Muscle of leg (tissue), 3 donors: ENCODE measurements at regions not wholly inside any gene's neighbourhood (a gene's known extent, or its start where the extent isn't known, plus 50 kb on each side); places are given as distances from the start of the nearest gene placed in this dataset.

Experiments
- DNase-seq: peaks from one replicate; pipeline ENCODE4 v3.0.0; 2013
- H3K27ac ChIP-seq: one replicate; pipeline ENCODE4 v1.5.1; 2013; ENCODE audit warnings: mild to moderate bottlenecking, low read length, control low read depth
- H3K27me3 ChIP-seq: one replicate; pipeline ENCODE4 v1.6.1; 2013; ENCODE audit warnings: low read length; ENCODE audit not compliant: control insufficient read depth, insufficient read depth
- H3K36me3 ChIP-seq: one replicate; pipeline ENCODE4 v1.6.1; 2013; ENCODE audit warnings: low read length; ENCODE audit not compliant: control insufficient read depth, insufficient read depth
- H3K4me1 ChIP-seq: one replicate; pipeline ENCODE4 v1.6.1; 2013; ENCODE audit warnings: low read length; ENCODE audit not compliant: control insufficient read depth, insufficient read depth
- H3K4me3 ChIP-seq: one replicate; pipeline ENCODE4 v1.5.1; 2013; ENCODE audit warnings: low read length, control low read depth
- H3K9me3 ChIP-seq: replicated peaks from 2 replicates; pipeline ENCODE4 v1.6.1; 2013; ENCODE audit warnings: low read depth, low read length; ENCODE audit not compliant: control insufficient read depth
- WGBS: methylation state at CpG from one replicate; pipeline ENCODE4 v1.1.5; 2013; ENCODE audit warnings: missing lambda C conversion rate; ENCODE audit not compliant: insufficient coverage; 5-methylcytosine and 5-hydroxymethylcytosine counted together

DNA sequence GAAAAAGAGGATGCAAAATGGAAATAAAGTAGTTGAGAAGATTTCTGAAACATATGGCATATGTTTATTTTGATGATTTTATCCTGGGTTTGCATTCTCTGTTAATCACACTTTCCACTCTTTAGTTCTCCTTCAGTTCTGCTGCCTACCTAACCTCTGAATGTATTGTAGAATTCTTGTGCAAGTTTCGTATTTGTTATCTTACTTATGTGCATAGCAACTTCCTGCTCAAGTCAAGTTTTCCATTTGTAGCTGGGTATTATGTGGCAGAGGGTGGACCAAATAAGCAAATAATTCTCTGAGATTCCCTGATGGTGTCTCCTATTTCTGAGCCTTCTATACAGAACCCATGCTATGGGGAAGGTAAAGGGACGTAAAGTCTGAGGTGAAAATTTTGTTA, 381.6 kb downstream of the FOXG1 start:
- Histone ChIP-seq H3K36me3 (no peaks in the 10 kb centered on the region), H3K27me3 (no peaks in the 10 kb centered on the region), H3K4me3 (no peak overlapping the region), H3K4me1 (no peaks in the 10 kb centered on the region), H3K27ac (no peak overlapping the region), H3K9me3 (no peaks in the 10 kb centered on the region)
- no CpG with 5 or more reads among the region's 2 CpGs for WGBS
- no peak for DNase-seq

DNA sequence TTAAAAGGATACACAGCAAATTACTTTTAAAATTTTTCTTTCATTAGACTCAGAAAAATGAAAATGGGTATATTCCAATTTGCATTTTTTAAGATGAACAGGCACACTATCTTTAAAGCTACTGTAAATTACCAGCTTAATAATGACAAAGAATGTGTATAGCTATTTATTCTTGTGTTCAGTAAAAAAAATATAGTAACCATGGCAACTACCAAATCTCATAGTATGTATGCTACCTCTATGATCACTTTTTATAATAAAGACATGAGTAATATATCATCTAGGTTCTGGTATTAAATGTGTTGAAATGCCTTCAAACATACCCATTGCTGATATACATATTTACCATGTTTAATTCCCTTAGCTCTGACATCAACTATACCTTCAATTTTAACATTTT, 383.2 kb downstream of the FOXG1 start:
- H3K4me3 ChIP-seq: no peak overlapping the region
- no peaks in the 10 kb centered on the region for H3K27me3 ChIP-seq
- no peak for DNase-seq
- H3K27ac ChIP-seq: no peak overlapping the region
- no peaks in the 10 kb centered on the region for H3K4me1 ChIP-seq
- H3K36me3 ChIP-seq: no peaks in the 10 kb centered on the region
- H3K9me3 ChIP-seq: no peaks in the 10 kb centered on the region

DNA sequence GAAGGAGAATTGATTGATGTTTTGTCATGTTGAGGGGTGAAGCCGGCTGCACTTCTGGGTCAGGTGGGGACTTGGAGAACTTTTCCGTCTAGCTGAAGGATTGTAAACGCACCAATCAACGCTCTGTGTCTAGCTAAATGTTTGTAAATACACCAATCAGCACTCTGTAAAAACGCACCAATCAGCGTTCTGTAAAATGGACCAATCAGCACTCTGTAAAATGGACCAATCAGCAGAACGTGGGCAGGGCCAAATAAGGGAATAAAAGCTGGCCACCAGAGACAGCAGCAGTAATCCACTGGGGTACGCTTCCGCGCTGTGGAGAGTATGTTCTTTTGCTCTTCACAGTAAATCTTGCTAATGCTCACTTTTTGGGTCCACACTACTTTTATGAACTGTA, 384.1 kb downstream of the FOXG1 start:
- Histone ChIP-seq H3K36me3 (no peaks in the 10 kb centered on the region), H3K9me3 (no peaks in the 10 kb centered on the region), H3K27ac (no peak overlapping the region), H3K4me1 (no peaks in the 10 kb centered on the region), H3K4me3 (no peak overlapping the region), H3K27me3 (no peaks in the 10 kb centered on the region)
- 80% methylated on average over 9 of the region's 10 CpGs for WGBS
- DNase-seq: no peak

DNA sequence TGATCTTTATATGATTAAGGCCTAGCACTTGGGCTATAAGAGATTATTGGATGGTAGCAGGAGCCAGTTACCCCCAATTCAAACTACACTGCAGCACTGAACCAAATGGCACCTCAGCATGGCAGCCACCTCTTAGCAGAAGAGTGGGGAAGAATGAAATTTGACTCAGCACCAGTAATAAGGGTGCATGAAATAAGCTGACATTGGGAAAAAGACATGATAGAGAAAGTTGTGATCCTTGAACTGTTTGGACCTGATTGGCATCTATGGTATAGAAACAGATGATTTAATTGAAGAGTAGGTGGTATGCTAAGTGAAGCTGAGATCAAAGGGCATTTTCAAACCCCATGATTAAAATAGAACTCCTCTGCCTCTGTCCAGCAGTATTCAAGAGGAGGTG, 389.5 kb downstream of the FOXG1 start:
- Histone ChIP-seq H3K4me1 (no peaks in the 10 kb centered on the region), H3K27ac (no peak overlapping the region), H3K4me3 (no peak overlapping the region), H3K36me3 (no peaks in the 10 kb centered on the region), H3K27me3 (no peaks in the 10 kb centered on the region), H3K9me3 (no peaks in the 10 kb centered on the region)
- DNase-seq: no peak

DNA sequence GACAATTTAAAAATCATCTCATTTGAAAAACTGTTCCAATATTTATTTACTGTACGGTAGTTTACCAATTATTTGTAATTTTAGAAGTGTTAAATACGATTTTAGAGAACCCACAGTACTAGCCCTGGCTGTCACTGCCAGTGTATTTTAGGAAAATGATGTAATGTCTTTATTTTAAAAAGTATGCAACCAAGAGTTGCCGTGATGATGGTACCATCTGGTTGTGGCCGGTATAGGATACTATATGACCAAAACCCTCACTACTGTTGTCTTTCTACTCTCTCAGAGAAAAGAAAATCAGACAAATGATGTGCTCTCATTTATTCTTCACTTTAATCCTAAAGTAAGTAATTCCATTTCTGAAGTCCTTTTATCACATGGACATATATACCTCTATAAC, 395.0 kb downstream of the FOXG1 start:
- peak; percentile 43 for DNase-seq
- no peaks in the 10 kb centered on the region for H3K36me3 ChIP-seq

DNA sequence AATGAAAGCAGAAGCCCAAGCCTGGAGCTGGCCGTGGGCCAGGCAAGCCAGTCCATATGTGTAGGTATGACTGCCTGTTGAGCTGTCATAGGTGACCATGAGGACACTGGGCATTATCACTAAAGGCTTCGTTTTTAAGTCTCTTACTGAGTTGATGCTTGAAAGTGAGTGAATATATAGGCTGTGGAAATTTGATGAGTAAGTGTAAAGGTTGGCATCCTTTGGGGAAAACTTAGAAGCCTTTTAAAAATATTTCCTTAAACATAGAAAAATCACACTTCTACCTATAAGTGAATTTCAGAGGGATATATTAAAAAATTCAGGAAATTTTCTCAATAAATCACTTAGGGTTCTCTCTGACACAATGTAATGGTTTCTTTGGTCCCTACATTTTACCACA, 396.5 kb downstream of the FOXG1 start:
- no peak overlapping the region for H3K4me3 ChIP-seq
- WGBS: 88% methylated on average over 1 of the region's 2 CpGs
- peak; percentile 7 for DNase-seq
- H3K4me1 ChIP-seq: no peaks in the 10 kb centered on the region
- no peak overlapping the region for H3K27ac ChIP-seq
- H3K36me3 ChIP-seq: no peaks in the 10 kb centered on the region
- no peaks in the 10 kb centered on the region for H3K9me3 ChIP-seq
- no peaks in the 10 kb centered on the region for H3K27me3 ChIP-seq

More for the DNA sequence above, 395.0 kb downstream of the FOXG1 start:
- H3K27me3 ChIP-seq: no peaks in the 10 kb centered on the region
- H3K4me1 ChIP-seq: no peaks in the 10 kb centered on the region
- H3K4me3 ChIP-seq: no peak overlapping the region
- WGBS: no CpG with 5 or more reads among the region's 4 CpGs
- no peaks in the 10 kb centered on the region for H3K9me3 ChIP-seq
- no peak overlapping the region for H3K27ac ChIP-seq

DNA sequence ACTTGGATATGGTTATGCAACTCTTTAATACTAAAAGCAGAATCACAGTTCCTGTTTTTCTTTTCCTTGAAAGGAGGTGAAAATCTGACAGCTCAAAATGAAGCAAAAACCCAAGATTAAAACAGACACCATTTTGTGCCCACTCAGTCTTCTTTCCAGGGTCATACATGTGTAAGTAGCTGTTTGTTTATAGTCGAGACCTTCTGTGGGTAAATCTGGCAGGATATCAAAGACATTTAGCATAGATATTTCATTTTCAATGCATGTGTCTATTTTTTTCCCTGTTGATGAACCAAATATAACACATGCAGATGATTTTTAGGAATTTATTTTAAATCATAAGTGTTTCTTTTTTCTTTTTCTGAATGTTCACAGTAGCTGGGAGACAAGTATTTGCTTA, 398.8 kb downstream of the FOXG1 start:
- H3K27me3 ChIP-seq: no peaks in the 10 kb centered on the region
- H3K36me3 ChIP-seq: no peaks in the 10 kb centered on the region
- no CpG with 5 or more reads among the region's 1 CpG for WGBS
- no peaks in the 10 kb centered on the region for H3K9me3 ChIP-seq
- H3K27ac ChIP-seq: no peak overlapping the region
- DNase-seq: no peak
- H3K4me3 ChIP-seq: no peak overlapping the region
- no peaks in the 10 kb centered on the region for H3K4me1 ChIP-seq

DNA sequence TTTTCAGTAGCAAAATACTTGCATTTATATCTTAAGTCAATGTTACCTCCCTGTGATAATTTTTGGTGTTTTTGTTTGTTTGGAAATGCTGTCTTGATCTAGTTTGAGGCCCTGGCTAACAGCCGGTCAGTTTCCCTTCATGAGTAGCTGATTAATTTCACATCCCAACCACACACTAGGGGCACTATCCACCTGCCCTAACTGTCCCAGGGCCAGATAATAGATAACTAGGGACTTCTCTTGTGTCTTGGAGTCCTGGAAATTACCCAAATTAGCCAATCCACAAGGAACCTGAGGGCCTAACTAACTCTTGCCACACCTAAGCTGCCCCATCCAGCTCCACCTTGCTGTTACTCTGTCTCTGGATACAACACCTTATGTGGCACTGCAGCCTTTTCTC, 399.9 kb downstream of the FOXG1 start:
- no peak overlapping the region for H3K4me3 ChIP-seq
- H3K27me3 ChIP-seq: no peaks in the 10 kb centered on the region
- WGBS: no CpG with 5 or more reads among the region's 1 CpG
- H3K9me3 ChIP-seq: no peaks in the 10 kb centered on the region
- no peak for DNase-seq
- no peaks in the 10 kb centered on the region for H3K36me3 ChIP-seq
- no peaks in the 10 kb centered on the region for H3K4me1 ChIP-seq
- H3K27ac ChIP-seq: no peak overlapping the region

DNA sequence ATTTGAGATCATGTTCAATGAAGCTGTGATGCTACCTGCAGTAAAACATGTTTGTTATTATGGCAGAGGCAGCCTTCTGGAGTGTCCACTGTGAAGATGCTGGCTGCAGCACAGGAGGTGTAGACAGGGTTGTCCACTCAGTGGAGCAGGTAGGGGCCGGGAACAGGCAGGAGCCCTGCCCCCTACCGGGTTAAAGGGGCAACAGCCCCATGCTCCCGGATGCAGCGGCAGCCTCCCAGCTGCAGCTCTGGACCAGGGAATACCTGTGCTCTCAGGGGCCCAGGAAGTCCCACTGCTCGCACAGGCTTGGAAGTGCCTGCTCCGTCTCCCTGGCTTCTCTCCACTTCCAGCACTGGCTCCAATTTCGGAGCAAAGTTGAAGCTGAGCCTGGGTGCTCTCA, 401.6 kb downstream of the FOXG1 start:
- no peaks in the 10 kb centered on the region for H3K27me3 ChIP-seq
- H3K27ac ChIP-seq: no peak overlapping the region
- no peaks in the 10 kb centered on the region for H3K36me3 ChIP-seq
- H3K4me1 ChIP-seq: no peaks in the 10 kb centered on the region
- no peak for DNase-seq
- H3K4me3 ChIP-seq: no peak overlapping the region
- H3K9me3 ChIP-seq: no peaks in the 10 kb centered on the region
- WGBS: 80% methylated on average over 3 of the region's 7 CpGs

DNA sequence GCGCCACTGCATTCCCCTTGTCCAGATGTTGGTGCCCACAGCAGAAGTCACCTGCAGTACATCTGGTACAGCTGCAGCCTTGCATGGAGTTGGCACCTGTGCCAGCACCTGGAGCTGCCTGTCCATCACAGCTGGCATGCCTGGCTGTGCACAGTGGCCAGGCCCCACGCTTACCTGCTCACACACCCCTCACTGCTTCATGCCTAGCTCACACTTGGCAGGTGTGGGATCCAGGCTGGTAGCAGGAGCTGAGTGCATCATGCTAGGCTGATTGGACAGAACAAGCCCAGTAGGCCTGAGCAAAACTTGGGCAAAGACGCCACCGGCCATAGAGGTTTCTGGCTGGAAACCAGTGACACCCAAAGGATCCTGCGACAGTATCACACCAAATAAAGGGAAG, 402.8 kb downstream of the FOXG1 start:
- no peaks in the 10 kb centered on the region for H3K27me3 ChIP-seq
- no peak overlapping the region for H3K27ac ChIP-seq
- WGBS: 86% methylated on average over 4 of the region's 5 CpGs
- no peak for DNase-seq
- no peak overlapping the region for H3K4me3 ChIP-seq
- no peaks in the 10 kb centered on the region for H3K9me3 ChIP-seq
- no peaks in the 10 kb centered on the region for H3K4me1 ChIP-seq
- no peaks in the 10 kb centered on the region for H3K36me3 ChIP-seq

DNA sequence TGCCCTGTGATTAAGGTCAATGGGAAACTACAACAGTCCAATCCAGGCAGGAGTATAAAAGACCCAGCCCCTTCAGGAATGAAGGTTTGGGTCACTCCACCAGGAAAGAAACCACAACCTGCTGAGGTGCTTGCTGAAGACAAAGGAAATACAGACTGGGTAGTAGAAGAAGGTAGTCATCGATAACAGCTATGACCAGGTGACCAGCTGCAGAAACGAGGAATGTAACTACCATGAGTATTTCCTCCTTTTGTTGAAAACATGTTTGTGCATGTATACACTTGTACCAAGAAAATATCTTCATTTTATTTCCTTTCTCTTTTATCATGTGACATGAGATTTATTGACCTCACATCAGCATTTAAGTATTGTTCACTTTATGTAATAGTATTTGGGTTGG, 409.1 kb downstream of the FOXG1 start:
- H3K27me3 ChIP-seq: no peaks in the 10 kb centered on the region
- no peak for DNase-seq
- no peaks in the 10 kb centered on the region for H3K4me1 ChIP-seq
- H3K36me3 ChIP-seq: no peaks in the 10 kb centered on the region
- no CpG with 5 or more reads among the region's 2 CpGs for WGBS
- no peak overlapping the region for H3K4me3 ChIP-seq
- H3K27ac ChIP-seq: no peak overlapping the region
- no peaks in the 10 kb centered on the region for H3K9me3 ChIP-seq
